Posterior vena cava (tissue), 2 donors: ENCODE measurements at regions not wholly inside any gene's neighbourhood (a gene's known extent, or its start where the extent isn't known, plus 50 kb on each side); places are given as distances from the start of the nearest gene placed in this dataset.

ENCODE experiments used
- DNase-seq: peaks from one replicate; pipeline ENCODE4 v3.0.0-alpha.2; 2020; ENCODE audit warnings: low spot score
- intact Hi-C, 2 donors: fragments of 100-400 bp; cut with DNase I; formaldehyde crosslinking; loops; one replicate each; pipeline versions ENCODE4 v1.14.1 to v1.14.2; 2022 to 2023
- donor health status: DM: yes; HTN: yes; CAD: no.
- donor health status: DM: yes; HTN: yes; CAD: no.

DNA sequence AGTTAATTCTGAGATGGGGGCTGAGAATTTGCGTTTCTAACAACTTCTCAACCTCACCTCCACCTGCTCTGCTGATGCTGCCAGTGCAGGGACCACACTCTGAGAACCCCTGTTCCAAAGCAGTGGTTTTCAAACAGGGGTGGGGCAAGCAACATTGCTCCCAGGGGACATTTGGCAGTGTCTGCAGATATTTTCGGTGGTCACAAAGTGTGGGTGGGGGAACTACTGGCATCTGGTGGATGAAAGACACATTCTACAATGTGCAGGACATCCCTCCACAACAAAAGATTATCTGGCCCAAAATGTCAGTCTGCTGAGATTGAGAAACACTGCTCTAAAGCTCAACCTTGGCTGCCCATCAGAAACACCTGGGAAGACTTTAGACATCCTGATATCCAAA is 188.7 kb upstream of the SATB2 start:
- no peak for DNase-seq
- intact Hi-C loops: no loop called here

DNA sequence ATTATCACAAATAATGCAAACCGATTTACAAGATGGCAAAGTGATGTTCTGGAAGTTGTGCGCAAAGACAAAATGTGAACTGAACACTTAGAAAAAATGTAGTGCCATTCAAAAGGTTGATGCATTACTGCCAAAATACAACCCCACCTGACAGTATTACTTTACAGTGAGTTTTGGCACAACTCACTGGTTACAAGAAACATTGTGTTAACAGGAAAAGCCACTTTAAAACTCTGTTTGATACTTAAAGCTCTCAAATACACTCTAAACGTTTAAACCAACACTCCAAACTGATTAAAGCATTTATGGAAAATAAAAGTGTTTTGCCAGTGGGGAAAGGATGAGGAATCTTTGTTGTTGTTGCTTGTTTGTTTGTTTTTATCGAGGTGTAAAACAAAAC is 173.4 kb upstream of the SATB2 start:
- no peak for DNase-seq
- intact Hi-C loops: loop anchor here in 1 of 2 donors (1.0 kb wide), 1 partner anchor 21 kb away; no protein-coding TSS in a partner anchor

DNA sequence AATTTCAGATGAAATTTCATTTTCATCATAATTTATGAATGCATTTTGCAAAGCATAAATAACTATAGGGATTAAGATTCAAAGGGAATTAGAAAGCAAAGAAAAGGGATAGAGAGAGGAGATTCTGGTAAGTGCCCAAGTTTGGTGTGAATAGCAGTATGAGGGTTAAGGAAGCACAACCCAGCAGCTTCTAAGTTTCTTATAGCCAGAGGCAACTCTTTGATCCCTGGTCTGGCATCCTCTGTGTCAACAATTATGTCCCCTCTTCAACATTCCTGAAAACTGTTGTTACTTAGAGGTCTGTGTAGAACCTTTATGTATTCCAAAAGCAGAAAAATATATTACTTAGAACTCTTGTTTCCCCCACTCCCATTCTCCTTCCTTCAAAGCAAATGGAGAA is 171.6 kb upstream of the SATB2 start:
- intact Hi-C loops: no loop called here
- no peak for DNase-seq

DNA sequence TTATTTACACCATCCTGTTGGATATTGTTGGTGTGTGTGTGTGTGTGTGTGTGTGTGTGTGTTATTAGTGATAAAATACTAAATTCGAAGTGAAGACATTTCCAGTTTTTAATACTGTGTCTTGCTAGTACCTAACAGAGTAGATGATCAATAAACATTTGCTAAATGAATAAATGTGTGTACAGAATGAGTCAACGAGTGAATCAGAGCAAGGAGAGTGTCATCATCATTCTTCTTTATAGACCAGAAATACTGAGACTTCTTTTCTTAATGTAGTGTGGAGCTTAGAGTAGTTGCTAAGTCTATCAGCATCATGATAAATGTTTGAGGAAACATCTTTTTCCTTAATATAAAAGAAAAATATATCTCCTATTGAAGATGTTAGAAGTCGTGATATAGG is 169.7 kb upstream of the SATB2 start:
- intact Hi-C loops: no loop called here
- DNase-seq: no peak

DNA sequence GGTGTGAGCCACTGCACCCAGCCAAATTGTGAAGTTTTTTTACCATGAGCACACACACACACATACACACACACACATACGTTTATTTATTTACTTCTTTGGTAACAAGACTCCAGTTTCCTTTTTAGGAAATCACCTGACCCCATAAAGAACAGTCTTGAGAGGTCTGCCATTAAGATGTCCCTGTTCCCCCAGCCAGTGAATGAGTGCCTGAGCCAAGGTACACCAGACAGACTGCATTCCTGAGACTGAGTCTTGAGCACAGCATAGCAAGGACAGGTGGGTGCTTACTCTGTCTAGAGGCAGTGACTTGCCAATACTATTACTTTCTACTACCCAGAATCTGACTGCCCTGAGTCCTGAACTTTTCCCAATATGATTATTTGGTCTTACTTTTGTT is 167.2 kb upstream of the SATB2 start:
- intact Hi-C loops: no loop called here
- DNase-seq: no peak

DNA sequence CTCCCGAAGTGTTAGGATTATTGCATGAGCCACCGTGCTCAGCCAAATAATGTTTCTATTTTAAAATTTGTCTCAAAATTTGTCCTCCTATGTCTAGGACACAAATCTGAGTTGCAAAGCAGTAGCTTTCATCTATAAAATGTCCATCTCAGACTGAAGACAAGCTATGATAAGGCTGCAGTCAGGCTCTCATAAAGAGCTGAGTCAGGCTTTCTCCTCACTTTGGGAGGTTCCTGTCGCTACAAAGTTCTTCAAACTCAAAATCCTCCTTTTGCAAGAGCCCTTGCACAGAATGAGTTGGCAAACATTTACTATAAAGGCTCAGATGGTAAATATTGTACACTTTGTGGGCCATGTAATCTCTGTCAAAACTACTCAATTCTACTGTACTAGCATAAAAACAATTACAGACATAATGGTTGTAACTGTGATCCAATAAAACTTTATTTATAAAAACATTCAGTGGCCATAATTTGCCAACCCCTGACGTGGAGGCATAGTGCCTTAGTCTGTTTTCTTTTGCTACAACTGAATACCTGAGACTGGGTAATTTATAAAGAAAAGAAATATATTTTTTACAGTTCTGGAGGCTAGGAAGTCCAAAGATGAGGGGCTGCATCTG is 154.9 kb upstream of the SATB2 start:
- DNase-seq: no peak
- intact Hi-C loops: no loop called here

DNA sequence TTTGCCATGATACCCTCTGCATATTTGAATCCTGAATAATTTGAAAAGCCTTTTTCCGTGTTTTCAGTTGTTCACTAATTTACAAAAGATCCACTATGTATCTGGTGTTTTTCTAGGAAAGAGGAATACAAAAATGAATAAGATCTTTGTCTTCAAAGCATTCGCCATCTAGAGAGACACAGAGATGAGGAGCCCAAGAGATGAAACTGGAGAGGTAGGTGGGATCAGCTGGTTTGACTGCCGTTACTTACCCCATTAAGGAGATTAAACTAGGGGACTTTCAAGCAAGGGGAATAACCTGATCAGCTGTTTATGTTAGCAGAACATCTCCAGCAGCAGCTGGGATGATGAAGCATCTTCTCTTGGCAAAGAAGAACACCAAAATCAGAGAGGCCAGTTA is 150.2 kb upstream of the SATB2 start:
- no peak for DNase-seq
- intact Hi-C loops: no loop called here

DNA sequence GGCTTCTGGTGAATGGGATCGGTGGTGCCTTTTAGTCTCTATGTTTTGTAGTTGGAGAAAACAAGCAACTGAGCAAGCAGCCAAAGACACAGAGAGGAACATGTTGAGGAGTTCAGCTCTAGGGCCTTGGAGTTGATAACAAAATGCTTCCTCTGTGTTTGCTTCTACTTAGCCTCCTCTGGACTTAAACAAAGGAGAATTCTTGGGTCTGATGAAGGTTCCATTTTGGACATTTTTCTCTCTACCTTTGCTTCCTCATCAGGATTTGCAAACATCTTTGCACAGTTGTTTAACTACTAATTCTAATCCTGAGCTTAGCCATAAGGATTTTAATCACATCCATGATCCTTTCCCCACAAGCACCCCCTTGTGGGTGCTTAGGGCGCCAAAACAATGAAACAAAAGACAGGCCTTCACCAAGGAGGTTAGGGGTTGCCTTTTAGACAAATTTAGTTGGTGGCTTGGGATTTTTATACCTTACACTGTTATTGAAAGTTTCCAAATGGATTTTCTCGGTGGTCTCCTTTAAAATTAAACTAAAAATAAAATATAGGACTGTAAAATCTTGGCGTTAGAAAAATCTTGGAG is 148.5 kb upstream of the SATB2 start:
- DNase-seq: no peak
- intact Hi-C loops: no loop called here

DNA sequence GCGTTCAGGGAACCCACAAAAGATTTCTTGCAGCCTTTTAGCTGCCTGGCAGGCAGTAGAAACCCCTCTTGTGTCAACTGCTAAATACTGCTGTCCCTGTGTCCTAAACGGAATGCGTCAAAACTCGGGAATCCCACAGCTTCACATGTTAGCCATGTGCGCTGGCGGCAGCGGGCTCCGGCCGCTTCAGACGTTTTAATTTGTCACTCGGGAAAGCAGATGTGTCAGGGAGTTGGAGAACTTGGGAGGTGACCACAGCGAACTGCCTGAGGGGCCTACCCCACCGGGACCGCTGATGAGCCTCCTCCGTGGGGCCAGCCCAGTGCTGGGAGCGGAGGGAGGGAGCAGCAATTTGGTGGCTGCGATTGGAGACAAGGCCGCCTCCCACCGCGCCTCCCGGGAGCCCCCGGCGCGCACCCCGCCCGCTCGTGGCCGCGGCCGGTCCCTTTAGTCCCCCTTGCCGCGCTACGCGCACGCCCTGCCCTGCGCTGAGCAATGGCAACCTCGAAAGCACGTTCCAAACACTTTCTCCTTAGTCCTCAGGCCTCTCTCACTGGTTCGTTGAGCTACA is 146.1 kb upstream of the SATB2 start:
- intact Hi-C loops: no loop called here
- DNase-seq: peak; percentile 76

DNA sequence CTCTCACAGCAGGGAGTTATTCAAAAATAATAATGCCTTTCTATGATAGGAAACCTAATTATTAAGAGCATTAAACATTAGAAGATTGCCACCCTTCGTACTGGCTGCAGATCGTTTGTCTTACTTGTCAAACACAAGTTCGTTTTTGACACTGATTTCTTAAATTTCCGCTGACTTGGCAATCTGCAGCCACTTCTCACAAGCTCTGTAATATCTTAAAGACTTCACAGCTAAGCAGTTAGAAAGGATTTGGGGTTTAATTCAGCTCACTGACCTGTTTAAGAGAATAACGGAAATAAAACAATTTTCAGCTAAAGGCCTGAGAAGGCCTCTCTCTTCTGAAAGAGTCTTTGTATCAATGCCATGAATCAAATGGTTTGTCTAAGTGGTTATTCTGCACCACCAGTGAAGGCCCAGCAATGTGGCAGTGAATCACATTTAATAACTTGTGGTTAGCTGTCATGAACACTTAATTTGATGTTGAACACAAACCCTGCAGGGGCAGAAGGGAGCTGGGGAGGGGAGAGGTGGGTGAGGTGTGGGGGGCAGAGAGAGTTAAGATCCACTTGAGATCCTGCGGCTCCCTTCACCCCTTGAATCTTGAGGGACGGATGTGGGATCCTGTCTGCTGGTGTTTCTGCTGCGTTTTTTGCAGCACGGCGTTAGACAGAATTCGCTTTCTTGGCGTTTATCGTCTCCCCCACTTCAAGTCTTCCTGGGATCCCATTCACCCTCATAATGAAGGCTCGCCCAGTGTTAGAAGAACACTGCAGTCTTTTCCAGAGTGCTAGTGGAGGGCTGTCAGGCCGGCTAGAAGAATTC is 145.4 kb upstream of the SATB2 start:
- intact Hi-C loops: no loop called here
- no peak for DNase-seq

DNA sequence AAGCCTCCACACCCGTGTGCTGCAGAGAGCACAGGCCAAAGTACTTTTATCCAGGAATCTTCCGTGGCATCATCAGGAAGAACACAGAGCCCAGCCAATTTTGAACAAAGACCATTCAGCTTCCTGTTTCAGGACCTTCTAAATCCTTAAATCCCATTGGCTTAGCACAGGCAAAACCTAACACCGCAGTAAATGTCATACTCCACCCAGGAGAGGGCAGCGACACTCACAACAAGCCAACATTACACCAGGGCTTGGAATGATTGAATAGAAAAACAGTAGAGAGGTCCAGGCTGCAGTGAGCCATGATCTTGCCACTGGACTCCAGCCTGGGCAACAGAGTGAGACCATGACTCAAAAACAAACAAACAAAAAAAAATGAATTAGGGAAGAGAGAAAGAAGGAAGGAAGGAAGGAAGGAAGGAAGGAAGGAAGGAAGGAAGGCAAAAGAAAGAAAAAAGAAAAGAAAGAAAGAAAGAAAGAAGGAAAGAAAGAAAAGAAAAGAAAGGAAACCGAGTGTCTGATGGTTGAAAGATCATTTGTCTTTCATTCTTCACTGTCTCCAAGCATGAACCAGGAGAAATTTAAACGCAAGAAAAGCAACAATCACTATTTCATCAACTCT is 144.6 kb upstream of the SATB2 start:
- intact Hi-C loops: no loop called here
- DNase-seq: no peak

DNA sequence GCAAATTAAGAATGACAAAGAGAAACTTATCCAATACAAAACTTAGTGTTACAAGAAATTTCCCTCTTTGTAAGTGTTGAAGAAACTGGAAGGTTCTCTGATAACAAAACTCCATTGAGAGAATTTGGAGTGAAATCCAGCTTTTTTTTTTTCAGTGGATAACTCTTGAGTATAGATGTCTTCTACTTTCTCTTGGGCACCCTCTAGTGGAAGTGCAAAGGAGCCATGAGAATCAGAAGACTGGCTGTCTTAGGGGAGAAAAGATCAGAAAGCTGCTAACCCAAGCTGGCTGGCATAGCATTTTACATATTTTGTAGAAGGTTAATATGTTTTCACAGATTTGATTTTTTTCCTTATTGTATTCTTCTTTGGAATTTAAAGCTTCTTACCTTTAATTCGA is 138.8 kb upstream of the SATB2 start:
- intact Hi-C loops: no loop called here

DNA sequence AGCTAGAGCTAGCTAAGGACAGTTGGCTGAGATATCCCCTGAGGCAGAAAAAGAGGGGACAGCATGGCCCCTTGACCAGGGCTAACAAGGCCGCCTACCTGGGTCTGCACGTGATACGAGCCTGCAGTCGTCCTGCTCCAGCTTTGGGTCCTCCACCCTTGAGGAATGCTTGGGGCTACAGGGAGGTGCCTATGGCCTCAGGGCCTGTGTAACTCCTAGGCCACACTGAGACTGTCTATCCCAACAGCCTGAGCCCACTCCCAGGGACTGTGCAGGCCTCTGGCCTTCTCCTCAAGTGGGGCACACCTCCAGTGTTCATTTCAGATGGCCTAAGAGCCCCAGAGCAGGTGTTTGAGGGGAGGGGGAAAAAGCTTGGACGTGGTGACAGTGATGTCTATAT is 136.7 kb upstream of the SATB2 start:
- DNase-seq: no peak
- intact Hi-C loops: no loop called here

More for the DNA sequence above, 138.8 kb upstream of the SATB2 start:
- no peak for DNase-seq

DNA sequence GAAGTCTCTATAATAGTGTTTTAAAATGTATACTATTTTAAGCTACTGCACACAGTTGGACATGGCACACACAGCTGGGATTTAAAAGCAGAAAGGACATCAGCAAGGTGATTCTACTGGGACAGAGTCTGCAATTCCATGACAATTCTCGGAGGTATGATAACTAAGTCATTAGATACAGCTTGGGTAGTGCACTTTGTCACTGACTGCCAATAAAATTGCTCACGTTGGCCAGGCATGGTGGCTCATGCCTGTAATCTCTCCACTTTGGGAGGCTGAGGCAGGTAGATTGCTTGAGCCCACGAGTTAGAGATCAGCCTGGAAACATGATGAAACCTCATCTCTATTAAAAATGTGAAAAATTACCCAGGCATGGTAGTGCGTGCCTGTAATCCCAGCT is 134.1 kb upstream of the SATB2 start:
- DNase-seq: no peak
- intact Hi-C loops: no loop called here

DNA sequence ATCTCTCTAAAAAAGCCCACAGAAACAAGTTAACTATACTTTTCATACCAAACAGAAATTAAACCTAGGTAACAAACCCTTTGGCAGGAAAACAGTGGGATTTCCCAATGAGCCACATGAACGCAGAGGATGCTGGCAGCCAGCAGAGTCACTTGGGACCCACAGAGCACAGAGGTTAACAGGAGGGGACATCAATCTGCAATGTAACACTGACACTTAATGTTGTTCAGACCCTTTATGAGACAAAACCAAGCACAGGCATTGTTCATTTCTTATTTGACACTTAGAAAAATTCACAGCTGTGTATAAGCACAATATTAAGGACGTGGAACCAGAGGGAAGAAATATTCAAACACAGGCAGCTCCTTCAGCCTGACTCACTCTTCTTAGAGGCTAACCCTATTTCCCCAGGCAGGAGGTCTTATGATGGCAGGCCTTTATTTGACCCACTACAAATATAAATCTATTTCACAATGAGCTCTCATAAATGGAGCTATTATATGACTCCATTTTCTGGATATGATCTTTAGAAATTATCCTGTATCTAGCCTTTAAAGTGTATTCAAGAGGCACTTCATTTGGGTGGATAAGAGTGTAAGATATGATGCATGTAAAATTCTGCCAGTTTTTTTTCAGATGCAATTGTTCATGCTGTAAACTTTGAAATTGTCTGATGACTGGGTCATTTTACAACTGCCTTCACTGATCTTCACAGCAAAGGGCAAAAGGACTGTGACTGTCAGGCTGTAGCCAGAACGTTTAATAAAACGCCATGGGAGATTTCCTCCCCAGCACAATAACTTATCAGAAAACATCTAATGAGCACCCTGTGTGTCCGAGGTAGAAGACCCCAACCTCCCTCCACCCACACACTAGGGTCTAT is 132.8 kb upstream of the SATB2 start:
- intact Hi-C loops: no loop called here
- DNase-seq: no peak

DNA sequence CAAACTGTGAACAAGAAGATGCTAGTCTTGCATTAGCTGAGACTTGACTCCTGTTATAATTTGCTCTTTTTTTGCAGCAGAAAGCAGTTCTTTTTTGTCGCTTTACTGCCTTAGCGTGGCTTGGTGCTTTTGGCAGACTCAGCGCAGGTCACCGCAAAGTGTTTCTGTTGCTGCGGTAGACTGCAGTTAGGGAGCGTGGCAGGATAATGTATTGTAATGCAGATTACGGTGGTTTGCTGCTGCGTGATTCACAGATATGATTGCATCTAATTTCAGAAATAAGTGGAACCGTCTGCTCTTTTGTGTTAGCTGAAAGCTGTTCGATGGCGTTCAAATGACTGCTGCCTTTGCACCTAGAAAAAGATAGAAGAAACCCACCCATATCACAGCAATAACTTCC is 131.6 kb upstream of the SATB2 start:
- no peak for DNase-seq
- intact Hi-C loops: no loop called here

DNA sequence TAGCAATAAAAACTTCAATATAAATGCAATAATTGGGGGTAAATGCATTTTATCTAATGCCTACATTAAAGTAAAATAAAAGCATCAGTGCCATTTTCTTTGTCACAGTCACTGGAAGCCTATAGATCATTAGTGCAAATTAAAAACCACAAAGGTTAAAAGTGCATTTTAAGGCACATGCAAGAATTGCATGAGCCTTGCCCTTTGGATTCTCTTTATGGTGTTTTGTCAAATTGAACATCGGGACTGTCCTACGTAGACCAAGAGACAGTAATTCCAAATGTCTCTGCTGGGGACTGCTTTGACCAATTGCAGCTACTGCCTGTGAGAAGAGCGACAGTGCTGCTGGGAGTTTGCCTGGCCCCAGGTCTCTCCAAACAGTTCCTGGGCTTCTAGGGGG is 130.3 kb upstream of the SATB2 start:
- no peak for DNase-seq
- intact Hi-C loops: no loop called here

DNA sequence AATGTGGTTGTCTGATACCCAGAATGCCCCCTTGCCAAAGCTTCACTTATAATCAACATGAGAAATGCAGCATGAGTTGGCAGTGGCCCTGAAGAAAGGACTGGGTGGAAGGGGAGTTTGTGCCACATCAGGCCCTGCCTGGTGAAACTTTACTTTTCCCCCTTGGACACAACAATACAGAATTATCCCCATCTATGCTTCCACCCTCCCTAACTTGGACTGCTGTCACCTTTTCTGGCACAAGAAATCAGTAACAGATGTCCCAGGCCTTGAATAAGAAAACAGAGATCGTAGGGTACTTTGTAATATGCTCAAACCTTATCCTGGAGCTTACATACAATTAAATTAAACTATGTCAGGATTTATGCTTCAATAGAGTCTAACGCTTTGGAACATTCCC is 128.9 kb upstream of the SATB2 start:
- intact Hi-C loops: no loop called here
- no peak for DNase-seq

DNA sequence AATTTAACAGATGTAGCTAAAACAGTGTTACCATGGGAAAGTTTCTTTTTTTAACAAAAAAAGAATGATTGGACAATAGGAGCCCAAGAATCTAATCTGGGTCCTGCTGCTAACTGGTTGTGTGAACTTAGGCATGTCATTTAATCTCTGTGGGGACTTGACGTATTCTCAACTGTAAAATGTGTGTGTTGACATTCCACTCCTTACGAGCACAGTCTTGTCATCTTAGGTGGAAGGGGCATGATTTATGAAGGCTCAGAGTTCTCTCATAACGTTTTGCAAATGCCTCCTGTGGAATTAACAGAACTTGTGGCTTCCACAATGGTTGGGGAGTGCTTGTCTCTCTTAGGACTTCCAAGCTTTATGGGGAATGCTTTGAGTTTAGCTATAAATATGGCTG is 125.9 kb upstream of the SATB2 start:
- intact Hi-C loops: no loop called here
- DNase-seq: no peak
